VCaP (cell line): ENCODE measurements at regions not wholly inside any gene's neighbourhood (a gene's known extent, or its start where the extent isn't known, plus 50 kb on each side); places are given as distances from the start of the nearest gene placed in this dataset.

Source experiments
- H3K27ac ChIP-seq: fragments of 450-650 bp; 2 replicates; pipeline ENCODE4 v1.5.1; 2017
- CTCF ChIP-seq: fragments of 450-650 bp; conservative IDR thresholded peaks from 2 replicates; pipeline ENCODE4 v1.5.1; 2017; ENCODE audit warnings: mild to moderate bottlenecking, moderate library complexity

GRCh38 chr3:10628891-10629670 lies 123.7 kb upstream of the ATP2B2 start:
- TF ChIP-seq CTCF: no peak
- no peak overlapping the region; the same call in 1 of the 2 replicates for H3K27ac ChIP-seq

DNA sequence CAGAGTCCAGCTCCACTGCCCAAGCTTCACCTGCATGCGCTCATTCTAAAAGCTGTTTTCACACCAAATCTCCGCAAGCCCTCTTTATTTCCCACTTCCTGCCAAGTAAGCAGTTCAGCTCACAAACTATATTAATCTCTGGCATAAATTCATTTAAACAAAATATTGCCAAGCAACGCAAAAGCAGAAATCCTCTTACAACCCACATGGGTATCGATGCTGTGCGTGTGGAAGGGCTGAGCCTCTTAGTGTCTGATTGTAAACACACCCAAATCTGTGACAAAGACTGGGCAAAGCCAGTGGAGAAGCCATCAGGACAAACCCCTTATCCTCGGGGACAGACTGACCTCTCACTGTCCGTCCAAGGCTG lies 124.3 kb upstream of the ATP2B2 start:
- no peak overlapping the region for H3K27ac ChIP-seq
- TF ChIP-seq CTCF: no peak

GRCh38 chr3:10631224-10631623 lies 125.8 kb upstream of the ATP2B2 start:
- TF ChIP-seq CTCF: no peak
- H3K27ac ChIP-seq: no peak overlapping the region

GRCh38 chr3:10632125-10632524 lies 126.7 kb upstream of the ATP2B2 start:
- TF ChIP-seq CTCF: no peak
- no peak overlapping the region for H3K27ac ChIP-seq

DNA sequence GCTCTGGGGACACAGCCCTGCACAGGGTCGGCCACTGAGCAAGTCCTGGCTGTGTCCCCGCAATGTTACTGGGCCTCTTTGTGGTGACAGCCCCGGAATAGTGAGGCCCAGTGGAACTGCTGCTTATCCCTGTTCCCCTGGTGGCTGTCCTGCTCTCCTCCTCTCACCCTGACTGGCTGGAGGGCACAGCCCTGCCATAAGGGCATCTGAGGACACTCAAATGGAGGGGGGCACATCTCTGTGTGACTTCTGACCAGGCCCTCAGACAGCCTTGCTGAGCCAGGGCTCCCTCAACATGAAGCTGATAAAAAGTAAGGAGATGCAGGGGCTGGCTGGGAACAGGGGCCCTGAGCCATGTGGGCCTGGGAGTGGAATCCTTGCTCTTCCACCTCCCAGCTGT lies 127.4 kb upstream of the ATP2B2 start:
- no peak for TF ChIP-seq CTCF
- no peak overlapping the region for H3K27ac ChIP-seq

GRCh38 chr3:10635446-10636076 lies 130.2 kb upstream of the ATP2B2 start:
- TF ChIP-seq CTCF: no peak
- H3K27ac ChIP-seq: no peak overlapping the region

- H3K27ac ChIP-seq: no peak overlapping the region
- TF ChIP-seq CTCF: no peak
Measured at GRCh38 chr3:10637342-10637741, 132.0 kb upstream of the ATP2B2 start.
